Stimulated activated CD4-positive, alpha-beta T cell treated with anti-CD3 and anti-CD28 coated beads, Interleukin-15, amount 100 ng/mL, for 48 hours (primary cell): ENCODE measurements at regions not wholly inside any gene's neighbourhood (a gene's known extent, or its start where the extent isn't known, plus 50 kb on each side); places are given as distances from the start of the nearest gene placed in this dataset.

ENCODE experiments used
- DNase-seq, 2 donors: peaks; one replicate each; pipeline ENCODE4 v3.0.0-alpha.2; 2020; ENCODE audit warnings: low read depth in 2 of 2

GRCh38 chr7:34596887-34597286 lies 61.1 kb upstream of the NPSR1 start:
- DNase-seq = no peak

- DNase-seq = no peak
Observed at GRCh38 chr7:34603711-34604444, 54.1 kb upstream of the NPSR1 start.
